ENCODE measurements at regions not wholly inside any gene's neighbourhood (a gene's known extent, or its start where the extent isn't known, plus 50 kb on each side); places are given as distances from the start of the nearest gene placed in this dataset.

GRCh38 chr6:102300350-102300749 is 906.8 kb downstream of the GRIK2 start:
- TF ChIP-seq, protein P1, sequence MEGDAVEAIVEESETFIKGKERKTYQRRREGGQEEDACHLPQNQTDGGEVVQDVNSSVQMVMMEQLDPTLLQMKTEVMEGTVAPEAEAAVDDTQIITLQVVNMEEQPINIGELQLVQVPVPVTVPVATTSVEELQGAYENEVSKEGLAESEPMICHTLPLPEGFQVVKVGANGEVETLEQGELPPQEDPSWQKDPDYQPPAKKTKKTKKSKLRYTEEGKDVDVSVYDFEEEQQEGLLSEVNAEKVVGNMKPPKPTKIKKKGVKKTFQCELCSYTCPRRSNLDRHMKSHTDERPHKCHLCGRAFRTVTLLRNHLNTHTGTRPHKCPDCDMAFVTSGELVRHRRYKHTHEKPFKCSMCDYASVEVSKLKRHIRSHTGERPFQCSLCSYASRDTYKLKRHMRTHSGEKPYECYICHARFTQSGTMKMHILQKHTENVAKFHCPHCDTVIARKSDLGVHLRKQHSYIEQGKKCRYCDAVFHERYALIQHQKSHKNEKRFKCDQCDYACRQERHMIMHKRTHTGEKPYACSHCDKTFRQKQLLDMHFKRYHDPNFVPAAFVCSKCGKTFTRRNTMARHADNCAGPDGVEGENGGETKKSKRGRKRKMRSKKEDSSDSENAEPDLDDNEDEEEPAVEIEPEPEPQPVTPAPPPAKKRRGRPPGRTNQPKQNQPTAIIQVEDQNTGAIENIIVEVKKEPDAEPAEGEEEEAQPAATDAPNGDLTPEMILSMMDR (IDR thresholded peaks at IDR 0.05) = no peak
- TF ChIP-seq POLR2A (IDR thresholded peaks at IDR 0.05; ENCODE audit: low read depth) = no peak
- TF ChIP-seq POLR2AphosphoS5 (IDR thresholded peaks at IDR 0.05) = no peak

All from esophagus muscularis mucosa (tissue), 3 donors.